NCI-H146 treated with DMSO at 0.1 percent for 48 hours (cell line): ENCODE measurements at regions not wholly inside any gene's neighbourhood (a gene's known extent, or its start where the extent isn't known, plus 50 kb on each side); places are given as distances from the start of the nearest gene placed in this dataset.
"Not testable (repeated sequence)": the region's sequence is repeated elsewhere in the genome, so short reads cannot be mapped to it uniquely, and the experiment has no call there.

Experiments
- DNase-seq: peaks from one replicate; lab custom pipeline; 2025; ENCODE audit not compliant: unreplicated experiment; lab: John Stamatoyannopoulos, UW

DNA sequence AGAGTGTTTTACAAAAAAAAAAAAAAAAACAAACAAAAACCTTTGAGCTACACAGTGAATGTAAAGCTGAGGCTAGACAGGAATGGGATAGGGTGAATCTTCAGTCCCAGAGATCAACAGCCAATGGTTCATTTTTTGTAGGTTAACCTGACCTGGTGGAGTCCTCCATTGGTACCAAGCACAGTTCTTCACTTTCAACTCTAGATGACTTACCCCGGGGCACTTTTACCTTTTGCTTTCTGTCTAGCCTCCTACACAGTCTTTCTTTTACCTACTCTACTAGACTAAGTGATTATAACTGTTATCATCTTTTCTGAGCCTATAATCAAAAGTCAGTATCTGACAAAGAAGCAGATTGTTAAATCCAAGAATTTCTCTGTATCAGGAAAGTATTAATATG, 50.9 kb downstream of the ANXA2R start:
- no peak for DNase-seq

DNA sequence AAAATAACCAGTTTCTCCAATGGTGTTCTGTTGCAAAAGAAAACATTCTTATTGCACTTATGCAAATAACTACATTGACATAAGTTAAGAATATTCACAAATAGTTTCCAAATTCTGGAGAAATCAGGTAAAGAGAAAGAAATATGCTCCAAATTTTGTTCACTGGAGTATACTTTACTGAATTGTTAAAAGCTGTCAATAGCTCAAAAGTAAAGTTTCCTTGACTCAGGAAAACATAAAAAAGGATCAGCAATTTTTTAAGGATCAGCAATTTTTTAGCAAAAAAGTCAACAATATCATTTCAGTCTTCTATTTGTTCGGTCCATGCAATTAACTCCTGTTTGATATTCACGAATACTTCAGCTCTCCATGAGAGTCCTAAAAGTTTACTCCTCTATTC, 51.6 kb downstream of the ANXA2R start:
- no peak for DNase-seq

DNA sequence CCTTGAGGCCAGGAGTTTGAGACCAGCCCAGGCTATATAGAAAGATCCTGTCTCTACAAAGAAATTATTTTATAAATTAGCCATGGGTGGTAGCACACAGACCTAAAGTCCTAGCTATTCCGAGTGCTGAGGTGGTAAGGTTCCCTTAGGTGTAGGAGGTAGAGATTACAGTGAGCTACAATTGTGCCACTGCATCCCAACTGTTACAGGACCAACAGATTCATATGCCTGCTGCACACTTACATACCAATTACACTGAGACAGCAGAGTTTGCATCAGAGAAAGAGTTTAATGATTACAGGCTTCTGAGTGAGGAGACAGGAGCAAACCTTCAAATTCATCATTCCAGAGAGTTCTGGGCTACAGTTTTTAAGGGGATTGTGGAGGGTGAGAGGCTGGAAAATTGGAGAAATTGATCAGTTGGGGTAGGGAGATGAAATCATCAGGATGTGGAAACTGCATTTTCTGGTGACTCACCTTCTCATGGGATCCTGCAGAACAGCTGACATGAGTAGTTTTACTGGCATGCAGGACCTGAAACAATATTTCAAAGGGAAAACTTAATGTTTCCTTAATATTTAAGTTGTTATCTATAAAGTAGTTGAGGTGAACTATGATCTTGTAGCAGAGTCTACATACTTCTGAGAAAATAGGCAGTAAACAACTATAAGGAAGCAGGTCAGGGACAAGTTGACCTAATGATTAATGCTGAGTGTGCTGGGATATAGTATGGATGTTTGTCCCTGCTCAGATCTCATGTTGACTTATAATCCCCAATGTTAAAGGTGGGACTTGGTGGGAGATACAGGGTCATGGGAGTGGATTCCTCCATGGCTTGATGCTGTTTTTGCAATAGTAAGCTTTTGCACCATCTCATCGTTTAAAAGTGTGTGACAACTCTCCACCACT, 54.7 kb downstream of the ANXA2R start:
- DNase-seq = no peak

DNA sequence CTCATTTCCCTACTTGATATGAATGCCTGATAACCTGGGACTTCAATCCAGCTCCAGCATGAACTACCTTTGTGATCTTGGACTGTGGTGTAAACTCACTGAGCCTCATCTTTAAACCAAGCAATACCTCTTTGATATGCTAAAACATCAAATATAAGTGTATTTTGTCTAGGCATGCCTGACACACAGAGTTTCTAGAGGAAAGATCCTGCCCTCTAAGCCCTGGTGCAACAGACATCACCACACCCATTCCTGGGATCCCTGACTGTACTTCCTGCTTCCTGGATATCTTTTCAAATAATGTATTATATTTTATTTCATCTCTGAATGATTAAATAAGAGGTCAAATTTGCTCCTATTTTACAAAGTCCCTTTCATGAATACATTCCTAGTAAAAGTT, 55.8 kb downstream of the ANXA2R start:
- no peak for DNase-seq

DNA sequence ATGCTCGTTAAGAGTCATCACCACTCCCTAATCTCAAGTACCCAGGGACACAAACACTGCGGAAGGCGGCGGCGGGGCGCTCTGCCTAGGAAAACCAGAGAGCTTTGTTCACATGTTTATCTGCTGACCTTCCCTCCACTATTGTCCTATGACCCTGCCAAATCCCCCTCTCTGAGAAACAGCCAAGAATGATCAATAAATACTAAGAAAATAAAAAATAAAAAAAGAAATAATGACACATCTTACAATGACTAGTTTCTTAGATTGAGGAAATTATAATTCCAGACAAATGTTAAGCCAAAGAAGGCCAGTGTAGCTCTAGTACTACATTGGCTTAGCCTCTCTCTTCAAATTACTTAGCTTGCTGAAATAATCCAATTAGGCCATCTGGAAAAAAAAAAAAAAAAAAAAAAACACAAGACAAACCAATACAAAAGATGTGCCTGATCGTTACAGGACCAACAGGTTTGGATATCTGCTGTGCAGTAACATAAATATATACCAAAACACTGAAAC, 58.0 kb downstream of the ANXA2R start:
- no peak for DNase-seq

DNA sequence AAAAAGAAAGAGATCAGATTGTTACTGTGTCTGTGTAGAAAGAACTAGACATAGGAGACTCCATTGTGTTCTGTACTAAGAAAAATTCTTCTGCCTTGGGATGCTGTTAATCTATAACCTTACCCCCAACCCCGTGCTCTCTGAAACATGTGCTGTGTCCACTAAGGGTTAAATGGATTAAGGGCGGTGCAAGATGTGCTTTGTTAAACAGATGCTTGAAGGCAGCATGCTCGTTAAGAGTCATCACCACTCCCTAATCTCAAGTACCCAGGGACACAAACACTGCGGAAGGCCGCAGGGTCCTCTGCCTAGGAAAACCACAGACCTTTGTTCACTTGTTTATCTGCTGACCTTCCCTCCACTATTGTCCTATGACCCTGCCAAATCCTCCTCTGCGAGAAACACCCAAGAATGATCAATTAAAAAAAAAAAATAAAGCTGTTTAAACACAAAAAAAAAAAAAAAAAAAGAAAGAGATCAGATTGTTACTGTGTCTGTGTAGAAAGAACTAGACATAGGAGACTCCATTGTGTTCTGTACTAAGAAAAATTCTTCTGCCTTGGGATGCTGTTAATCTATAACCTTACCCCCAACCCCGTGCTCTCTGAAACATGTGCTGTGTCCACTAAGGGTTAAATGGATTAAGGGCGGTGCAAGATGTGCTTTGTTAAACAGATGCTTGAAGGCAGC, 58.6 kb downstream of the ANXA2R start:
- DNase-seq = not testable (repeated sequence)

DNA sequence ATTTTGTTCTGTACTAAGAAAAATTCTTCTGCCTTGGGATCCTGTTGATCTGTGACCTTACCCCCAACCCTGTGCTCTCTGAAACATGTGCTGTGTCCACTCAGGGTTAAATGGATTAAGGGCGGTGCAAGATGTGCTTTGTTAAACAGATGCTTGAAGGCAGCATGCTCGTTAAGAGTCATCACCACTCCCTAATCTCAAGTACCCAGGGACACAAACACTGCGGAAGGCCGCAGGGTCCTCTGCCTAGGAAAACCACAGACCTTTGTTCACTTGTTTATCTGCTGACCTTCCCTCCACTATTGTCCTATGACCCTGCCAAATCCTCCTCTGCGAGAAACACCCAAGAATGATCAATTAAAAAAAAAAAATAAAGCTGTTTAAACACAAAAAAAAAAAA, 59.1 kb downstream of the ANXA2R start:
- not testable (repeated sequence) for DNase-seq

DNA sequence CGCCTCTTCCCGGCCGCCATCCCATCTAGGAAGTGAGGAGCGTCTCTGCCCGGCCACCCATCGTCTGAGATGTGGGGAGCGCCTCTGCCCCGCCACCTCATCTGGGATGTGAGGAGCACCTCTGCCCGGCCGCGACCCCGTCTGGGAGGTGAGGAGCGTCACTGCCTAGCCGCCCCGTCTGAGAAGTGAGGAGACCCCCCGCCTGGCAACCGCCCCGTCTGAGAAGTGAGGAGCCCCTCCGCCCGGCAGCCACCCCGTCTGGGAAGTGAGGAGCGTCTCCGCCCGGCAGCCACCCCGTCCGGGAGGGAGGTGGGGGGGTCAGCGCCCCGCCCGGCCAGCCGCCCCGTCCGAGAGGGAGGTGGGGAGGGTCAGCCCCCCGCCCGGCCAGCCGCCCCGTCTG, 59.7 kb downstream of the ANXA2R start:
- DNase-seq = not testable (repeated sequence)

DNA sequence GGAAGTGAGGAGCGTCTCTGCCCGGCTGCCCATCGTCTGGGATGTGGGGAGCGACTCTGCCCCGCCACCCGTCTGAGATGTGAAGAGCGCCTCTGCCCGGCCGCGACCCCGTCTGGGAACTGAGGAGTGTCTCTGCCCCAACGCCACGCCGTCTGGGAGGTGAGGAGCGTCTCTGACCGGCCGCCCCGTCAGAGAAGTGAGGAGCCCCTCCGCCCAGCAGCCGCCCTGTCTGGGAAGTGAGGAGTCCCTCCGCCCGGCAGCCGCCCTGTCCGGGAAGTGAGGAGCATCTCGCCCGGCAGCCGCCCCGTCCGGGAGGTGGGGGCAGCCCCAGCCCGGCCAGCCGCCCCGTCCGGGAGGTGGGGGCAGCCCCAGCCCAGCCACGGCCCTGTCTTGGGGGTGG, 60.9 kb downstream of the ANXA2R start:
- not testable (repeated sequence) for DNase-seq

DNA sequence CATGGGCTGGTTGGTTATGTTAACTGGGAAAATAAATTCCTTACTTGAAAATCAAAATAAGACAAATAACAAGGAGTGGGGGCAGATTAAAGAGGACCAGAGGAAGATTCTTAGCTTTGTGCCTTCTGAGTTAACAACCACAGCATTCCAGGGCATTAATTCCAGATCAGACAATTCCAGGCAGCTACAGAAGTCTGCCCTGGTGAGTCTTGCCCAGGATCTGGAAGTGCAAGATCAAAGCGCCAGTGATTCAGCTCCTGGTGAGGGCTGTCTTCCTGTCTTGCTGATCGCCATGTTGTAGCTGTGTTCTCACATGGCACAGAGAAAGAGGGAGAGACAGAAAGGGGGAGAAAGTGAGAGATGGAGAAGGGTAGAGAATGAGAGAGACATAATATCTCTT, 65.6 kb downstream of the ANXA2R start:
- DNase-seq = no peak

DNA sequence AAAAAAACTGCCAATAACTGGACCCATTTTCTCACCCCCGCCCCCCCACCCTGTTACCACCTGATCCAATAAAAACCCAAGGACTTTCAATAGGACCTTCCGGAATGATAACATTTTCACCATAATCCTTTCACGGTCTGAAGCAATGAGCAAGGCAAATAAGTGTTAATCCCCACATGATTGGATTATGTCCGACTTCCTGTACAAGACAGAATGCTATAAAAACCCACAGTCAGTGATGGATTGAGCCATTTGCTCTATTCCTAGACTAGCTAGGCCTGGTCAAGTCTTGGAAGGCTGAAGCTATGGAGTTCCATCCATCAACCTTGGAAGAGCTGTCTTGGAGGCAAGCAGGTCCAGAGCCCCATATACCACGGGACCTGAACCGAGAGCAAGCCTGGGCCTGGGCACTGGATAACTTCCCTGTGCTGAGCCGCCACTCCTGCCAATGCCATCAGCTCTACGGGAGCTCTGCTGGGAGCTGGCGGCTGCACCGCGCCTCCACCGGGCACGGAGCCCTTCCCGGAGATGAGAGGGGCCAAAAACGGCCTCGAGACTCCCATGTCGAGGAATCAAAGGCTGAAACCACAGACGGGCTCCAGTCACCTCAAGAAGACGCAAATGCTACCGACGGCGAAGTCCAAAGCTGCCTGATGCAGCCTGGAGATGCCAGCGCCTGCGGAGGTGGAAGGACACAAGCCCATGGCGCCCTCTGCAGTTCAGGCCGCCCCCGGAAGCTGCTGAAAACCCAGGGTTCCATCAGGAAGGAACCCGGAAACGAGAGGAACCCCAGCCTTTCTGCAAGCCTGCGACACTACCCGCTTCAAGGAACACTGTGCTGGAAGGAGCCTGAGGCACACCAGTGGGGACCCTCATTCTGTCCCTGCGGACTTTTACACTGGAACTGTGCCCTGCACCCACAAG, 69.2 kb downstream of the ANXA2R start:
- no peak for DNase-seq

DNA sequence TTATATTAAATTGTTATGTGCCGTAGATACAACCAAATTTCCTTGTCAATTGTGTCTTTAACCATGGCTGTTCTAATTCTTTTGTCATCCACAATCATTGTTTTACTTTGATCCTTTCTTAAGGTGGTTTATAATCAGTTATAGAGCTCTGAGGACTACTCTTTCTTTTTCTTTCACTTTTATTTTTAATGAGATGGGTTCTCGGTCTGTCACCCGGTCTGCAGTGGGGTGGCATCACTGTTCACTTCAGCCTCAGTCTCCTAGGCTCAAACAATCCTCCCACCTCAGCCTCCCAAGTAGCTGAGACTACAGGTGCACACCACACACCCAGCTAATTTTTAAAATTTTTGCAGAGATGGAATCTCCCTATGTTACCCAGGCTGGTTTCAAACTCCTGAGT, 74.2 kb downstream of the ANXA2R start:
- DNase-seq = no peak

DNA sequence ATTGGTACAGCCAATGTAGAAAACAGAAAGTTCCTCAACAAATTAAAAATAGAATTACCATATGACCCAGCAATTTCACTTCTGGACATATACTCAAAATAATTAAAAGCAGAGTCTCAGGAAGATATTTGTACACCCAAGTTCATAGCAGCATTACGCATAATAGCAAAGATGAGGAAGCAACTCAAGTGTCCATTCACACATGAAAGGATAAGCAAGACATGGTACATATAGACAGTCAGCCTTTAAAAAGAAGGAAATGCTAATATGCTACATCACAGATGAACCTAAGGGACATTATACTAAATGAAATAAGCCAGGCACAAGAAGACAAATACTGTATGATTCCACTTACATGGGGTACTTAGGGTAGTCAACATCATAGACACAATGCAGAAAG, 76.7 kb downstream of the ANXA2R start:
- no peak for DNase-seq

DNA sequence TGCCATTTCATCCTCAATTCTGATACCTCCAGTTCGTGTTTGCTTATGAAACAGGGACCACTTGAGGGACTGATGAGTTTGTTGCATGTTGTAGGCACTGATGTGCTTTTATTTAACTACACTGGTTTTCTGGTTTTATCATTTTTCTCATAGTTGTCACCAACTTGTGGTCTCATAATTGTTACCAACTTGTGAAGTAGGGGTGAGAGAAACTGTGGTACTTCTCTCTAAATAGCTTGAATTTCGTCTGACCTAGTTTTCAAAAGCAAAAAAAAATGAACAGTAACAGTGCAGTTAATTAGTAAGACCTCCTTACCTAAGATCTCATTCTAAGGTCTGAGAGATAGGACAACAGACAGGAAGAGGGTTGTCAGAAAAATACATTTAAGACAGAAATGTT, 78.0 kb downstream of the ANXA2R start:
- DNase-seq = no peak

DNA sequence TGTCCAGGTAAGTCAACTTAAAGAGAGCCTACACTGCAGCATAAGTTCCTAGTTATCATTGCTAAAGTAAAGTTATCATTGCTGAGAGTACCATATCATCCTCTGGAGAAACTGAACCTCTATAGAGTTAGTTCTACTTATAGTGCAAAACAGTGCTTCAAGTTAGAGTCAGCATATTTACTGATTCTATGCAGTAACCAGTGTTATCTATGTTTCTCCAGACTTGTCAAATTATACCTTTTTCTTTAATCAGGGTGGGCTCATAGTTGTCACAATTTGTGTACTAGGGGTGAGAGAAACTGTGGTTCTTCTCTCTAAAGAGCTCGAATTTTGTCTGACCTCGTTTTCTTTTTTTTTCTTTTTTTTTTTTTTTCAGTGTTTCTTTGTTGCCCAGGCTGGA, 79.6 kb downstream of the ANXA2R start:
- no peak for DNase-seq

DNA sequence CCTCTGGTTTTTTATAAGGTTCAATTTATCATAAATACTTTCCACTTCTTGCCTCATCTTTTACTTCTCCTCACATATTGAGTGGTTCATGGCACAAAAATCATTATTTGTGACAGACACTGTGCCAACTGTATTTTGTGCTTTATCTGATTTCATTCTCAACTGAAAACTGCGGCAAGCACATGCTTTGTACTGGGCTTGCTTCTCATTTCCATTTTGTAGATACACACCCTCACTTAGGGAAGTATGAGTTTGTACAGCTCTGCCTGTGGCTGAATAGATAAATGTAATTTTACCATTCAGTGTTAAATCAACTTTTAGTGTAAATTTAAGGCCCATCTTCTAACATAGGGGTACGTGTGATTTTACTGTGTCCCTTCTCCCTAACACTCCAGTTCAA, 83.6 kb downstream of the ANXA2R start:
- no peak for DNase-seq

DNA sequence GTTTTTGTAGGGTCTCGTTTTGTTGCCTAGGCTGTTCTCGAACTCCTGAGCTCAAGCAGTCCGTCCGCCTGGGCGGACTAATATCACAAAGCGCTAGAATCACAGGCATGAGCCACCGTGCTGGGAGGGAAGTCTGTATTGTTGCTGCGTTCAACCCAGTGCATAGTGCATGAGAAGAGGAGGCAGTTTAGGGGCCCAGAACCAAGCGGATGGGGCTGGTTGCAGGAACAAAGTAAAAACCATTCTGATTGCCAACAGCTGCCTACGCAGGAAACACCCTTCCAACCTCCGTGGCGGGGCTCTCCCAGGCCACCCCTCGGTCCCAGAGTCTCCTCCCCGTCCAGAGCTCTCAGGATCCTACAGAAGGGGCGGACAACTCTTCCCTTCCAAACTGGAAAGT, 87.1 kb downstream of the ANXA2R start:
- no peak for DNase-seq

DNA sequence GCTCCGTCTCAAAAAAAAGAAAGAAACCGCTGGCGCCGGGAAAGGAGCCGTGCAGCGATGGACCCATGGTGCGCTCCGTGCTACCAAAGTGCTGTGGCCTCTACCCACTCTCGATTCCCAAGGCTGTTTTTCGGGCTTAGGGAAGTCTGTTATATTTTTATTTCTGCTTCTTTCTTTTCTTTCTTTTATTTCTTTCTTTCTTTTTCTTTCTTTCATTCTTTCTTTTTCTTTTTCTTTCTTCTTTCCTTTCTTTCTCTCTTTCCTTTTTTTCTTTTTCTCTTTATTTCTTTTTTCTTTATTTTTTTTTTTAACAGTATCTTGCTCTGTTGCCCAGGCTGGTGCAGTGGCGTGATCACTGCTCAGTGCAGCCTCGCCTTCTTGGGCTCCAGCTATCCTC, 87.5 kb downstream of the ANXA2R start:
- no peak for DNase-seq

DNA sequence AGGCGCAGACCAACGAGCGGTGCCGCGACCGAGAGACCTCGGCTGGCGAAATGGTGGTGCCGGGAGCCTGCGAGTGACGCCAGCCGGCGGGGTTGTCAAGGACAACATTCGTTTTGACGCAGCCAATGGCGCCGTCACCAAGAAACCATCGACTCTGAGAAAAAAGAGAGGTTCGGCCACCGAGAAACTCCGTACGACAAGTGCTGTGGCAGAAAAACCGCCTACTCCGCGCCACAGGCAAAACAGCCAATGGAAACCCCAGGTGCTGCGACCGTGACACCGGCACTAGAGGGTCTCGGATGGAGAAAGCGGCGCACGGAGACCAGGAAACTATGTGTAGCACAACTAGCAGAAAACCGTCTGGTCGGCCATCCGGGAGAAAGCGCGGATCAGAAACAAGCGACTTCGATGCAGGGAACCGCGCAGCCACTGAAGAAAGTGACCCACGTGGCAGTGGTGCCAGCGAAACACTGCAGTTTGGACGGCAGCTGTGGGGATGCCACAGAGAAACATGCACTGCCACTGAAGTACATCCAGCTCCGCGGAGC, 88.8 kb downstream of the ANXA2R start:
- no peak for DNase-seq

DNA sequence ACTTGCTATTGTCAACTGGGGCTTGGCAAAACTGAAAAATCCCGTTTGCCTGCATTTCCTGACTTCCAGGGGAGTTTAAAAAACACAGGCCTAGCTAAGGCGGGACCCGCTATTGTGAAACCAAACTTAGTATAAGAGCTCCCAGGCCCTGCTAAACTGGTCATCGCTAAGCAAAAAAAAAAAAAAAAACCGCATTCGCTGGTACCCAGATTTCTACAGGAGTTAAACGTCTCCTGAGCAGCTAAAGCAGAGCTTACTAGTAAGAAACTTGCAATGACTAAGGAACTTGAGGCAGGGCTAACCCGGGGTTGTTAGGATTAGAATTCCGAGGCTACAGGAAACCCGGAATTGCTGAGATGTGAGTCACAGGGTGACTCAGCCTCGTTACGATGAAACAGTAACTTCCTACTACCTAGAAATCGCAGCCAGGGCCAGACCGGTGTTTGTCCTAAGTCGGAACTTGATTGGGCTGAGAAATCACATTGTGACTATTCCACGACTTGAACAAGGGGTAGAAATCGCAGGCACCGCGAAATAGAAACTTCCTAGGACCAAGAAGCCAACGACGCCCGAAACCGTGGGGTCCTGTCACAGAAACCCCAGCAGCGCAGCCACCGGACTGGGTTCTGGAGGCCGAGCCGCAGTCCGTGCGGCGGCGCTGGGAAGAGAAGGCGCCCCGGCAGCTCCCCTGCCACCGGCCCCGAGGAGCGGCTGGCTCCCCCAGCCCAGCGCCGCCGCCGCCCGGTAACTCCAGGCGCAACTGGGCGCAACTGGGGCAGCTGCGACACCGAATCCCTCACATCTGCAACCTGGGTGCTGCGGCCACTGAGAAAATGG, 89.4 kb downstream of the ANXA2R start:
- DNase-seq = no peak
